B cell (primary cell): ENCODE measurements at regions not wholly inside any gene's neighbourhood (a gene's known extent, or its start where the extent isn't known, plus 50 kb on each side); places are given as distances from the start of the nearest gene placed in this dataset.

Experiments used
- EZH2 ChIP-seq: IDR thresholded peaks from 2 replicates; pipeline ENCODE4 v1.6.1; 2012; ENCODE audit warnings: borderline replicate concordance, low read depth, mild to moderate bottlenecking, moderate library complexity, low read length; ENCODE audit not compliant: insufficient read depth, poor library complexity, severe bottlenecking
- TF ChIP-seq, protein P1 (sequence below): fragments of 200-600 bp; IDR thresholded peaks from one replicate; pipeline ENCODE4 v1.8.0; 2022; ENCODE audit warnings: antibody characterized with exemption, mild to moderate bottlenecking

GRCh38 chr3:124676236-124676635 is 54.0 kb upstream of the UMPS start:
- TF ChIP-seq, protein P1, sequence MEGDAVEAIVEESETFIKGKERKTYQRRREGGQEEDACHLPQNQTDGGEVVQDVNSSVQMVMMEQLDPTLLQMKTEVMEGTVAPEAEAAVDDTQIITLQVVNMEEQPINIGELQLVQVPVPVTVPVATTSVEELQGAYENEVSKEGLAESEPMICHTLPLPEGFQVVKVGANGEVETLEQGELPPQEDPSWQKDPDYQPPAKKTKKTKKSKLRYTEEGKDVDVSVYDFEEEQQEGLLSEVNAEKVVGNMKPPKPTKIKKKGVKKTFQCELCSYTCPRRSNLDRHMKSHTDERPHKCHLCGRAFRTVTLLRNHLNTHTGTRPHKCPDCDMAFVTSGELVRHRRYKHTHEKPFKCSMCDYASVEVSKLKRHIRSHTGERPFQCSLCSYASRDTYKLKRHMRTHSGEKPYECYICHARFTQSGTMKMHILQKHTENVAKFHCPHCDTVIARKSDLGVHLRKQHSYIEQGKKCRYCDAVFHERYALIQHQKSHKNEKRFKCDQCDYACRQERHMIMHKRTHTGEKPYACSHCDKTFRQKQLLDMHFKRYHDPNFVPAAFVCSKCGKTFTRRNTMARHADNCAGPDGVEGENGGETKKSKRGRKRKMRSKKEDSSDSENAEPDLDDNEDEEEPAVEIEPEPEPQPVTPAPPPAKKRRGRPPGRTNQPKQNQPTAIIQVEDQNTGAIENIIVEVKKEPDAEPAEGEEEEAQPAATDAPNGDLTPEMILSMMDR = no peak
- no peak for TF ChIP-seq EZH2
